ENCODE measurements at regions not wholly inside any gene's neighbourhood (a gene's known extent, or its start where the extent isn't known, plus 50 kb on each side); places are given as distances from the start of the nearest gene placed in this dataset.

GRCh38 chr12:125216756-125217155 lies 151.5 kb downstream of the AACS start:
- no peak overlapping the region for H3K4me2 ChIP-seq (ENCODE audit: low read depth, low read length, poor library complexity, severe bottlenecking)
- no peaks in the 10 kb centered on the region for H3K9me3 ChIP-seq (ENCODE audit: low read length)
- no peaks in the 10 kb centered on the region for H3K4me1 ChIP-seq (ENCODE audit: low read length)
- H3K27ac ChIP-seq (ENCODE audit: low read length) = no peak overlapping the region
- H3K79me2 ChIP-seq (ENCODE audit: low read length) = no peaks in the 10 kb centered on the region
- no peaks in the 10 kb centered on the region for H3K36me3 ChIP-seq (ENCODE audit: insufficient read depth, low read length)
- H2AFZ ChIP-seq (ENCODE audit: low read length) = no peak overlapping the region
- H3K27me3 ChIP-seq (ENCODE audit: low read length) = no peaks in the 10 kb centered on the region
- H3K4me3 ChIP-seq (ENCODE audit: low read length) = no peak overlapping the region
- no peak for DNase-seq
- no peak overlapping the region for H3K9ac ChIP-seq (ENCODE audit: low read length)
- no peaks in the 10 kb centered on the region for H4K20me1 ChIP-seq (ENCODE audit: insufficient read depth, low read depth, low read length)
- no peaks in the 10 kb centered on the region for H3K9me2 ChIP-seq (replicated peaks; ENCODE audit: insufficient read depth, low read length)

DNA sequence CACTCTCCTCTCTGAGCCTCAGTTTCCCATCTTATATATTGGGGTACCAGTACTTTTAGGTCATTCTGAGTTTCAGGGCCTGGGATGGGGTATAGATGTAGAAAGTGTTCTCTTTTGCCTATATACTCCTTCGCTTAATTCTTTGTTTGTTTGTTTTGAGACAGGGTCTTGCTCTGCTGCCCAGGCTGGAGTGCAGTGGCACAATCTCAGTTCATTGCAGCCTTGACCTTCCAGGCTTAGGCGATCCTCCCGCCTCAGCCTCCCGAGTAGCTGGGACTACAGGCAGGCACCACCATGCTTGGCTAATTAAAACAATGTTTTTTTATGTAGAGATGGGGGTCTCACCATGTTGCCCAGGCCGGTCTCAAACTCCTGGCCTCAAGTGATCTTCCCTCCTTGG lies 152.1 kb downstream of the AACS start:
- Histone ChIP-seq H3K4me3 (ENCODE audit: low read length) (no peak overlapping the region), H2AFZ (ENCODE audit: low read length) (no peak overlapping the region), H3K4me1 (ENCODE audit: low read length) (no peaks in the 10 kb centered on the region), H3K79me2 (ENCODE audit: low read length) (no peaks in the 10 kb centered on the region), H3K27me3 (ENCODE audit: low read length) (no peaks in the 10 kb centered on the region), H3K36me3 (ENCODE audit: insufficient read depth, low read length) (no peaks in the 10 kb centered on the region), H3K27ac (ENCODE audit: low read length) (no peak overlapping the region), H3K9ac (ENCODE audit: low read length) (no peak overlapping the region), H3K4me2 (ENCODE audit: low read depth, low read length, poor library complexity, severe bottlenecking) (no peak overlapping the region), H3K9me2 (replicated peaks; ENCODE audit: insufficient read depth, low read length) (no peaks in the 10 kb centered on the region), H3K9me3 (ENCODE audit: low read length) (no peaks in the 10 kb centered on the region), H4K20me1 (ENCODE audit: insufficient read depth, low read depth, low read length) (no peaks in the 10 kb centered on the region)
- DNase-seq = no peak

DNA sequence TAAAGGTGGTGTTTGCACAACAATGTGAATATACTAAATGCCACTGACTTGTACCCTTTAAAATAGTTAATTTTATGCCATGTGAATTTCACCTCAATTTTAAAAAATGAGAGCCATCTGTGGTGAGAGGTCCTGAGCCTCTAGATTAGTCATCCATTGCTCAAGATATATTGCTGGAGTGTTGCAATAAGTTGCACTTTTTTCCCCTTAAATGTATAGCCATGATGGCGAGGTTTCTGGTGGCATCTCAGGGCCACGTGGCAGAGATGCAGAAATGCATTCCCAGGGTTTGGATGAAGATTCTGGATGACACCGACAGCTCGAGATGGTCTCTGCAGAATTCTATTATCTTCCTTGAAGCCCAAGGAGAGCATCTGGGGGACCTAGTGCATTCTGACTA lies 153.7 kb downstream of the AACS start:
- H2AFZ ChIP-seq (ENCODE audit: low read length) = no peak overlapping the region
- H3K79me2 ChIP-seq (ENCODE audit: low read length) = no peaks in the 10 kb centered on the region
- H3K36me3 ChIP-seq (ENCODE audit: insufficient read depth, low read length) = no peaks in the 10 kb centered on the region
- no peak overlapping the region for H3K4me3 ChIP-seq (ENCODE audit: low read length)
- DNase-seq = no peak
- no peaks in the 10 kb centered on the region for H3K9me2 ChIP-seq (replicated peaks; ENCODE audit: insufficient read depth, low read length)
- H3K27ac ChIP-seq (ENCODE audit: low read length) = no peak overlapping the region
- H4K20me1 ChIP-seq (ENCODE audit: insufficient read depth, low read depth, low read length) = no peaks in the 10 kb centered on the region
- no peaks in the 10 kb centered on the region for H3K27me3 ChIP-seq (ENCODE audit: low read length)
- H3K4me1 ChIP-seq (ENCODE audit: low read length) = peaks cover 11% of the 10 kb centered on the region
- H3K9ac ChIP-seq (ENCODE audit: low read length) = no peak overlapping the region
- H3K9me3 ChIP-seq (ENCODE audit: low read length) = no peaks in the 10 kb centered on the region
- H3K4me2 ChIP-seq (ENCODE audit: low read depth, low read length, poor library complexity, severe bottlenecking) = no peak overlapping the region

DNA sequence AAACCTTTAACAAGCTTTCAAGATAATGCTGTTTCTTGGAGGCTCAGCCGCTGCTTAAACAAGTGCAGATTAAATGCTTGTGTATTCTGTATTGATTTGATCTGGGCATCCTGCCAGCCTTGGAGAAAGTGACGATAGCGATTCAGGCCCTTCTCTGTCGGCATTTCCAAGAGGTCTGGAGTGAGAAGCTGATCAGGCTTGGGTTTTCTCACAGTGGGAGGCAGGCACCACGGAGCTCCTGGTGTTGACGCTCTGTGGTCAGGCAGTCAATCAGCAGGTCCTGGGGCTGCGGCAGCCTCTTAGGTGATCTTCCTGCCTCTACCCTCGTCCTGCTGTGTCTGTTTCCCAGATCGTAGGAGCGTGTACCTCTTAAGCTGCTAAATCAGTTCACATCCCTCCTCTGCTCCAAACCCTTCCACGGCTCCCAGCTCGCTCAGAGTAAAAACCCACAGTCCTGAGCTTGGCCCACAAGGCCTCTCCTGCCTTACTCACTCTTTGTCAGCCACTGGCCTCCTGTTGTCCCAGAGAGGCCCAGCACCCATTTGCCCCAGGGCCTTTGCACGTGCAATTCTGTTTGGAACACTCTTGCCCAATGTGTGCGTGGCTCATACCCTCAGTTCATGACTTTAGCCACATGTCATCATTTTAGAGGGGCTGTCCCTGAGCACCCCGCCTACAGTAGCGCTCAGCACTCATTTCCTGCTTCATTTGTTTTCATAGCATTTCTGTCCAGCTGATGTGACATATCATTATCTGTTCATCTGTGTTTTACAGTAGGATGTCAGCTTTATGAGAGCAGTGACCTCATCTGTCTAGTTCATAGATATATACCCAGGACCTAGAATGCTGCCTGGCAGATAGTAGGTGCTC lies 155.4 kb downstream of the AACS start:
- Histone ChIP-seq H3K9me3 (ENCODE audit: low read length) (no peaks in the 10 kb centered on the region), H3K4me1 (ENCODE audit: low read length) (peaks cover 11% of the 10 kb centered on the region), H4K20me1 (ENCODE audit: insufficient read depth, low read depth, low read length) (no peaks in the 10 kb centered on the region), H3K9ac (ENCODE audit: low read length) (no peak overlapping the region), H3K4me3 (ENCODE audit: low read length) (no peak overlapping the region), H3K9me2 (replicated peaks; ENCODE audit: insufficient read depth, low read length) (no peaks in the 10 kb centered on the region), H3K4me2 (ENCODE audit: low read depth, low read length, poor library complexity, severe bottlenecking) (no peak overlapping the region), H3K27me3 (ENCODE audit: low read length) (no peaks in the 10 kb centered on the region), H2AFZ (ENCODE audit: low read length) (no peak overlapping the region), H3K79me2 (ENCODE audit: low read length) (no peaks in the 10 kb centered on the region), H3K36me3 (ENCODE audit: insufficient read depth, low read length) (no peaks in the 10 kb centered on the region), H3K27ac (ENCODE audit: low read length) (no peak overlapping the region)
- no peak for DNase-seq

- no peaks in the 10 kb centered on the region for H3K9me3 ChIP-seq (ENCODE audit: low read length)
- no peak for DNase-seq
- H3K27me3 ChIP-seq (ENCODE audit: low read length) = no peaks in the 10 kb centered on the region
- no peak overlapping the region for H2AFZ ChIP-seq (ENCODE audit: low read length)
- H3K4me2 ChIP-seq (ENCODE audit: low read depth, low read length, poor library complexity, severe bottlenecking) = no peak overlapping the region
- no peak overlapping the region for H3K4me3 ChIP-seq (ENCODE audit: low read length)
- peaks cover 11% of the 10 kb centered on the region for H3K4me1 ChIP-seq (ENCODE audit: low read length)
- no peak overlapping the region for H3K27ac ChIP-seq (ENCODE audit: low read length)
- H3K9me2 ChIP-seq (replicated peaks; ENCODE audit: insufficient read depth, low read length) = no peaks in the 10 kb centered on the region
- H3K9ac ChIP-seq (ENCODE audit: low read length) = no peak overlapping the region
- no peaks in the 10 kb centered on the region for H4K20me1 ChIP-seq (ENCODE audit: insufficient read depth, low read depth, low read length)
- H3K79me2 ChIP-seq (ENCODE audit: low read length) = no peaks in the 10 kb centered on the region
- H3K36me3 ChIP-seq (ENCODE audit: insufficient read depth, low read length) = no peaks in the 10 kb centered on the region
Observed at GRCh38 chr12:125221602-125222001, 156.4 kb downstream of the AACS start.

DNA sequence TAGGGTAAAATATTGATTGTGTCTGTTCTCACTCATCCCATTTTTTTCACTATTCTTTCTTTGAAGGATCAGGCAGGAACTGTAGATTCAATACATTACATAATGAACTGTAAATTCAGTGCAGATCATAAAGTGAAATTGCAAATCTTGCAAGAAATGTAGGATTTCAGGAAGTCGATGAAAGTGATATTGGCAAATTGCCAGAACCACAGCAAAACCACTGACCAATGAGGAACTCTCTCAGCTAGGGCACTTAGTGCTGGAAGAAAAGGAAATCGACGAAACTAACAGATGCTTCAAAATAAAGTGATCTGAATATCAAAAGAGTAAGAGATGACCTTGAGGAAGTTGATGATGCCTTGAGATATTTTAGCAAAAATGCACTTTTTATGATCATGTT lies 157.6 kb downstream of the AACS start:
- Histone ChIP-seq H3K9ac (ENCODE audit: low read length) (no peak overlapping the region), H3K27me3 (ENCODE audit: low read length) (no peaks in the 10 kb centered on the region), H3K9me3 (ENCODE audit: low read length) (no peaks in the 10 kb centered on the region), H4K20me1 (ENCODE audit: insufficient read depth, low read depth, low read length) (no peaks in the 10 kb centered on the region), H3K79me2 (ENCODE audit: low read length) (no peaks in the 10 kb centered on the region), H3K4me3 (ENCODE audit: low read length) (no peak overlapping the region), H2AFZ (ENCODE audit: low read length) (no peak overlapping the region), H3K36me3 (ENCODE audit: insufficient read depth, low read length) (no peaks in the 10 kb centered on the region), H3K4me2 (ENCODE audit: low read depth, low read length, poor library complexity, severe bottlenecking) (peak overlapping the region; percentile 17), H3K9me2 (replicated peaks; ENCODE audit: insufficient read depth, low read length) (no peaks in the 10 kb centered on the region), H3K4me1 (ENCODE audit: low read length) (peaks cover 11% of the 10 kb centered on the region), H3K27ac (ENCODE audit: low read length) (no peak overlapping the region)
- DNase-seq = peak; percentile 68

DNA sequence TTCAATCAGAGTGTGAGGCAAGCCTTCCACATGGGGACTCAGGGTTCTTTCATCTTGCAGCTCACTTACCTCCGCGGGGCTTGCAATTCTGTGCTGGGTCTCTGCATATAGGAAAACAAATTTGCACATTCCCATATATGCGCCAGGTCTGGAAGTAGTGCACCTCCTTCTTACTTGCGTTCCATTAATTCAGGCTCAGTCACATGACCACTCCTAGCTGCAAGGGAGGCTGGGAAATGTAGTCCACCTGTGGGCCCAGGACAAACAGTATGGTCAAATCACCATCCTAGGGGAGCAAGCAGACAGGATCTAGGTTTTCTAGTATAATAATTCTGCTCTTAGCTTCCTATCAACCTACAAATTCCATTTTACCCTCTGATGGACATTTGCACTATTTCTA lies 160.4 kb downstream of the AACS start:
- no peak for DNase-seq
- Histone ChIP-seq H3K9ac (ENCODE audit: low read length) (no peak overlapping the region), H3K4me2 (ENCODE audit: low read depth, low read length, poor library complexity, severe bottlenecking) (no peak overlapping the region), H3K9me2 (replicated peaks; ENCODE audit: insufficient read depth, low read length) (no peaks in the 10 kb centered on the region), H2AFZ (ENCODE audit: low read length) (no peak overlapping the region), H3K27ac (ENCODE audit: low read length) (no peak overlapping the region), H3K79me2 (ENCODE audit: low read length) (no peaks in the 10 kb centered on the region), H4K20me1 (ENCODE audit: insufficient read depth, low read depth, low read length) (no peaks in the 10 kb centered on the region), H3K4me3 (ENCODE audit: low read length) (no peak overlapping the region), H3K4me1 (ENCODE audit: low read length) (peaks cover 11% of the 10 kb centered on the region), H3K9me3 (ENCODE audit: low read length) (no peaks in the 10 kb centered on the region), H3K27me3 (ENCODE audit: low read length) (no peaks in the 10 kb centered on the region), H3K36me3 (ENCODE audit: insufficient read depth, low read length) (no peaks in the 10 kb centered on the region)

DNA sequence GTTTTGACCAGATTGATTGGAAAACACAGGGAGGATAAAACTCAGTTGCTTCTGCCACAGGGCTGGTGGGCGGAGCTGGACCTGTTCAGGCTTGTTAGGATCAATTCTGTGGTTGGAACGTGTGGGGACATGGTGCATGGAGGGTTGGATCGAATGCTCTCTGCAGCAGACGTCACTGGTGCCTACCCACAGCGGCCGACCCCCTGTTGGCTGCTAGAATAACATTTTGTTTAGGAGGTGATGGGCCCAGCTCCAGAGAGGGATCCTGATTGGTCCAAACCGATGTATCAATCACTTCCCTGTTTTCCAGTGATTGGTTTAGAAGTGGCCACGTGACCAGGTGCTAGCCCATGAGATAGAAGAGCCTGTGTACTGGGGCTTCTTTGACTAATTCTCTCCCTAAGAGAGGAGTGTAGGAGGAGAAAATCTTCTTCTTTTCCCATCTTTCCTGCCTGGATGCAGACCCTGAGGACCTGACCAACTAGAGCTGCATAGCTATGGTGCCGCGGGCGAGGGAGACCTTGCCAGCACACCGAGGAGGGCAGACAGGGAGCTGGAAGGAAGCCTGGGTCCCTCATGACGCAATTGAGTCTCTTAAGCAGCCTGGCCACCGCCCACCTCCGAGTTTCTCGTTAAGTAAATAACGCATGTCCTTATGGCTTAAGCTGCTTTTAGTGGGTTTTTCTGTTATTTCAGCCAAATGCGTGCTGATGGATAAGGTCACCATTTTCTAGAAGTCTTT lies 163.5 kb downstream of the AACS start:
- Histone ChIP-seq H4K20me1 (ENCODE audit: insufficient read depth, low read depth, low read length) (no peaks in the 10 kb centered on the region), H3K79me2 (ENCODE audit: low read length) (no peaks in the 10 kb centered on the region), H3K4me1 (ENCODE audit: low read length) (no peaks in the 10 kb centered on the region; the same call in 1 of the 2 replicates), H3K9me3 (ENCODE audit: low read length) (no peaks in the 10 kb centered on the region), H3K27me3 (ENCODE audit: low read length) (no peaks in the 10 kb centered on the region), H3K4me2 (ENCODE audit: low read depth, low read length, poor library complexity, severe bottlenecking) (no peak overlapping the region), H3K36me3 (ENCODE audit: insufficient read depth, low read length) (no peaks in the 10 kb centered on the region), H3K4me3 (ENCODE audit: low read length) (no peak overlapping the region), H3K9ac (ENCODE audit: low read length) (no peak overlapping the region), H2AFZ (ENCODE audit: low read length) (no peak overlapping the region), H3K9me2 (replicated peaks; ENCODE audit: insufficient read depth, low read length) (no peaks in the 10 kb centered on the region), H3K27ac (ENCODE audit: low read length) (no peak overlapping the region)
- DNase-seq = peak; percentile 74
